ENCODE measurements at regions not wholly inside any gene's neighbourhood (a gene's known extent, or its start where the extent isn't known, plus 50 kb on each side); places are given as distances from the start of the nearest gene placed in this dataset.

GRCh38 chr6:160930547-160931377 is 60.8 kb upstream of the MAP3K4 start:
- H3K27ac ChIP-seq: peak overlapping the region; percentile 6 to 57

GRCh38 chr6:160931378-160932310 is 59.9 kb upstream of the MAP3K4 start:
- DNase-seq (ENCODE audit: low spot score): no peak
- Histone ChIP-seq H3K36me3 (no peaks in the 10 kb centered on the region), H3K9me3 (peaks cover 0 to 7% of the 10 kb centered on the region in 2 donors), H3K27ac (peak overlapping the region; percentile 6 to 57), H3K4me1 (peaks cover 0 to 8% of the 10 kb centered on the region in 2 donors), H3K4me3 (peak overlapping the region; percentile 51 to 63), H3K27me3 (no peaks in the 10 kb centered on the region)
- TF ChIP-seq CTCF (IDR thresholded peaks at IDR 0.05): no peak

More at GRCh38 chr6:160930547-160931377, 60.8 kb upstream of the MAP3K4 start:
- Histone ChIP-seq H3K36me3 (no peaks in the 10 kb centered on the region), H3K4me3 (peak overlapping the region; percentile 51 to 63), H3K9me3 (peaks cover 0 to 6% of the 10 kb centered on the region in 2 donors), H3K4me1 (peaks cover 0 to 8% of the 10 kb centered on the region in 2 donors), H3K27me3 (no peaks in the 10 kb centered on the region)
- TF ChIP-seq CTCF (IDR thresholded peaks at IDR 0.05): peak; percentile 84 to 90
- peak; percentile 82 for DNase-seq (ENCODE audit: low spot score)

- H3K9me3 ChIP-seq: peaks cover 0 to 7% of the 10 kb centered on the region in 2 donors
- no peak overlapping the region for H3K4me3 ChIP-seq
- H3K4me1 ChIP-seq: peaks cover 0 to 8% of the 10 kb centered on the region in 2 donors
- peak overlapping the region in 1 of 2 donors; percentile 36 for H3K27ac ChIP-seq
- H3K27me3 ChIP-seq: no peaks in the 10 kb centered on the region
- TF ChIP-seq CTCF (IDR thresholded peaks at IDR 0.05): peak in 1 of 2 donors; percentile 46
- no peak for DNase-seq (ENCODE audit: low spot score)
- H3K36me3 ChIP-seq: no peaks in the 10 kb centered on the region
Observed at GRCh38 chr6:160933256-160933655, 58.3 kb upstream of the MAP3K4 start.

DNA sequence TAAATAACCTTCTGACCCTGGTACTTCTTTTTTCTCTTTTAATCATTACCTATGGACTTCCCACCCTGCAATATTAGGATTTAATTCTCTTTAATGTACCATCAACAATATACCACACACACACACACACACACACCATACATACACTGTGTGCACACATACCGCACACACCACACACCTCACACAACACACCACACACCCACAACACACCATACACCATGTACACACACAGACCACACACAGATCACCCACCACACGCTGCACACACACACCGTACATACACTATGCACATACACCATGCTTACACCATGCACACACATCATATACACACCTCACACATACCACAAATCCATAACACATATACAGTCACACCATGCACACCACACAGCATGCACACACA is 57.4 kb upstream of the MAP3K4 start:
- Histone ChIP-seq H3K9me3 (peaks cover 0 to 7% of the 10 kb centered on the region in 2 donors), H3K4me1 (peaks cover 0 to 8% of the 10 kb centered on the region in 2 donors), H3K36me3 (no peaks in the 10 kb centered on the region), H3K27me3 (no peaks in the 10 kb centered on the region), H3K4me3 (no peak overlapping the region), H3K27ac (no peak overlapping the region)
- TF ChIP-seq CTCF (IDR thresholded peaks at IDR 0.05): no peak
- DNase-seq (ENCODE audit: low spot score): no peak

DNA sequence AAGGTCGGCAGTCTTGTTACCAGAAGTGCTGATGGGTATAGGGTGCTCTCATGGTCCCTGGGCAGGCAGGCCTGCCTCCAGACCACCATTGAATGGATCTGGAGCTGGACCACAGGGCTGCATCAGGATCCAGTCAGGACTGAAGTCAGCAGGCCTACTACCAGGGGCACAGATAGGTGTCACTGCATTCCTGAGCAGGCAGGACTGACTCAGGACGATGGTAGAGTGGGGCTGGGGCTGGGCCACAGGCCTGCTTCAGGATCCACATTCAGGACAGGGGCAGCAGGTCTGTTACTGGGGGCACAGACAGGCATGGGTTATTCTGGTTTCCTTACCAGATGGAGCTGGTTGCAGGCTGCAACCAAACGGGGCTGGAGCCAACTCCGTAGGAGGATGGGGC is 51.4 kb upstream of the MAP3K4 start:
- no peaks in the 10 kb centered on the region for H3K36me3 ChIP-seq
- no peak overlapping the region for H3K27ac ChIP-seq
- H3K4me3 ChIP-seq: no peak overlapping the region
- DNase-seq (ENCODE audit: low spot score): no peak
- no peaks in the 10 kb centered on the region for H3K27me3 ChIP-seq
- no peak for TF ChIP-seq CTCF (IDR thresholded peaks at IDR 0.05)
- peaks cover 0 to 7% of the 10 kb centered on the region in 2 donors for H3K9me3 ChIP-seq
- no peaks in the 10 kb centered on the region for H3K4me1 ChIP-seq

All from right atrium auricular region (tissue), 2 donors.